RWPE2 (cell line): ENCODE measurements at regions not wholly inside any gene's neighbourhood (a gene's known extent, or its start where the extent isn't known, plus 50 kb on each side); places are given as distances from the start of the nearest gene placed in this dataset.

Experiments
- ATAC-seq: fragments of 200-7000 bp; cut with Tn5 transposase; 3 replicates; pipeline ENCODE4 v1.9.1; 2021; ENCODE audit warnings: low read depth
- DNase-seq: peaks from one replicate; pipeline ENCODE4 v3.0.0-alpha.2; 2020; ENCODE audit warnings: low spot score
- H3K27ac ChIP-seq: fragments of 450-650 bp; 2 replicates; pipeline ENCODE4 v1.5.1; 2017; ENCODE audit warnings: mild to moderate bottlenecking; ENCODE audit not compliant: poor library complexity, severe bottlenecking
- H3K27me3 ChIP-seq: fragments of 250-450 bp; sonication (Bioruptor Pico); 2 replicates; pipeline ENCODE4 v1.5.1; 2021; ENCODE audit warnings: mild to moderate bottlenecking, moderate library complexity; ENCODE audit not compliant: insufficient read depth, poor library complexity, severe bottlenecking
- H3K36me3 ChIP-seq: fragments of 250-450 bp; sonication (Bioruptor Pico); 2 replicates; pipeline ENCODE4 v1.5.1; 2020; ENCODE audit warnings: low read depth, mild to moderate bottlenecking, moderate library complexity
- H3K4me1 ChIP-seq: fragments of 250-450 bp; sonication (Bioruptor Pico); 2 replicates; pipeline ENCODE4 v1.5.1; 2021; ENCODE audit warnings: mild to moderate bottlenecking, moderate library complexity; ENCODE audit not compliant: insufficient read depth, poor library complexity, severe bottlenecking
- H3K4me3 ChIP-seq: fragments of 250-450 bp; sonication (Bioruptor Pico); 2 replicates; pipeline ENCODE4 v1.5.1; 2021; ENCODE audit warnings: mild to moderate bottlenecking, moderate library complexity; ENCODE audit not compliant: severe bottlenecking
- H3K9me3 ChIP-seq: fragments of 250-450 bp; sonication (Bioruptor Pico); 2 replicates; pipeline ENCODE4 v1.5.1; 2021; ENCODE audit warnings: mild to moderate bottlenecking, moderate library complexity; ENCODE audit not compliant: severe bottlenecking
- TF ChIP-seq, protein P1 (sequence below): fragments of 450-650 bp; IDR thresholded peaks from one replicate; pipeline ENCODE4 v1.5.1; 2017; ENCODE audit warnings: mild to moderate bottlenecking, moderate library complexity; ENCODE audit not compliant: poor library complexity, severe bottlenecking

DNA sequence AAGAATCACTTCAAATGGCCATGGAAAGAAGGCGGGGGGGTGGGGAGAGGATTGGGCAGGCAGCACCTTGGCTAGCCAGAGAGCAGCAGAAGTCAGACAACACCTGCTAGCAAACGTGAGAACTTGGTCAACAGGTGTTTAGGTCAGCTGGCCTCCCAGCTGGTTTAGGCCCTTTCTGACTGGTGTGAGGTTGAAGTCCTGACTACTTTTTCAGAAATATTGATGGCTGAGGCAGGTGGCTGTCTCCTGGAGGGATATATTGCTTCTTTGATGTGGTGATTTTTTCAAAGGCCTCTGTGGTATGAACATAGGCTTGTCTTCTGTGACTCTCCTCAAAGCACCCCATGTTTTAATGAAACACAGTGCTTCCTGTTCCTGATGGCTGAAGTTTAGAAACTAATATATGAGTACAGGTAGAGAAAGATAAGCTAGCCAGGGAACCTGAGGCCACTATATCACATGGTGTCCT lies 238.2 kb upstream of the SSTR1 start:
- Histone ChIP-seq H3K27me3 (no peaks in the 10 kb centered on the region), H3K4me1 (no peaks in the 10 kb centered on the region), H3K4me3 (no peak overlapping the region), H3K27ac (no peak overlapping the region), H3K36me3 (no peaks in the 10 kb centered on the region), H3K9me3 (no peaks in the 10 kb centered on the region)
- ATAC-seq: no peak
- TF ChIP-seq, protein P1, sequence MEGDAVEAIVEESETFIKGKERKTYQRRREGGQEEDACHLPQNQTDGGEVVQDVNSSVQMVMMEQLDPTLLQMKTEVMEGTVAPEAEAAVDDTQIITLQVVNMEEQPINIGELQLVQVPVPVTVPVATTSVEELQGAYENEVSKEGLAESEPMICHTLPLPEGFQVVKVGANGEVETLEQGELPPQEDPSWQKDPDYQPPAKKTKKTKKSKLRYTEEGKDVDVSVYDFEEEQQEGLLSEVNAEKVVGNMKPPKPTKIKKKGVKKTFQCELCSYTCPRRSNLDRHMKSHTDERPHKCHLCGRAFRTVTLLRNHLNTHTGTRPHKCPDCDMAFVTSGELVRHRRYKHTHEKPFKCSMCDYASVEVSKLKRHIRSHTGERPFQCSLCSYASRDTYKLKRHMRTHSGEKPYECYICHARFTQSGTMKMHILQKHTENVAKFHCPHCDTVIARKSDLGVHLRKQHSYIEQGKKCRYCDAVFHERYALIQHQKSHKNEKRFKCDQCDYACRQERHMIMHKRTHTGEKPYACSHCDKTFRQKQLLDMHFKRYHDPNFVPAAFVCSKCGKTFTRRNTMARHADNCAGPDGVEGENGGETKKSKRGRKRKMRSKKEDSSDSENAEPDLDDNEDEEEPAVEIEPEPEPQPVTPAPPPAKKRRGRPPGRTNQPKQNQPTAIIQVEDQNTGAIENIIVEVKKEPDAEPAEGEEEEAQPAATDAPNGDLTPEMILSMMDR: no peak
- no peak for DNase-seq

DNA sequence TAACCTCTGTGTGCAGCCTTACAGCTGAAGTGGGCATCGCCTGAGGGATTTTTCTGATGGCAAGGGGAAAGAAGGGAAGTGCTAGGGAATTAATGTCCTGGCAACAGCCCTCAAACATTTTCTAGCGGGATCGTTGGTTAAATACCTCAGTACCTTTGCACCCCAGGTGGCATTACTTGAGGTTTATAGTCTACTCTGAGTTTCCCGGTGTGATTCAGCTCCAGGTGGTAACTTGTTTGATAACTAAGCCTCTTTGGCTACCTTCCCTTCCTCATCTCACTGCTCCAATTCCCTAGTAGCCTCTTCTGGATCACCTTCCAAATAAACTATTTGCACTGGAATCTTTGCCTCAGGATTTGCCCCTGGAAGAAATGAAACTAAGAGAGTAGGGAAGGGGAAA lies 237.0 kb upstream of the SSTR1 start:
- H3K4me1 ChIP-seq: no peaks in the 10 kb centered on the region
- no peak for ATAC-seq

DNA sequence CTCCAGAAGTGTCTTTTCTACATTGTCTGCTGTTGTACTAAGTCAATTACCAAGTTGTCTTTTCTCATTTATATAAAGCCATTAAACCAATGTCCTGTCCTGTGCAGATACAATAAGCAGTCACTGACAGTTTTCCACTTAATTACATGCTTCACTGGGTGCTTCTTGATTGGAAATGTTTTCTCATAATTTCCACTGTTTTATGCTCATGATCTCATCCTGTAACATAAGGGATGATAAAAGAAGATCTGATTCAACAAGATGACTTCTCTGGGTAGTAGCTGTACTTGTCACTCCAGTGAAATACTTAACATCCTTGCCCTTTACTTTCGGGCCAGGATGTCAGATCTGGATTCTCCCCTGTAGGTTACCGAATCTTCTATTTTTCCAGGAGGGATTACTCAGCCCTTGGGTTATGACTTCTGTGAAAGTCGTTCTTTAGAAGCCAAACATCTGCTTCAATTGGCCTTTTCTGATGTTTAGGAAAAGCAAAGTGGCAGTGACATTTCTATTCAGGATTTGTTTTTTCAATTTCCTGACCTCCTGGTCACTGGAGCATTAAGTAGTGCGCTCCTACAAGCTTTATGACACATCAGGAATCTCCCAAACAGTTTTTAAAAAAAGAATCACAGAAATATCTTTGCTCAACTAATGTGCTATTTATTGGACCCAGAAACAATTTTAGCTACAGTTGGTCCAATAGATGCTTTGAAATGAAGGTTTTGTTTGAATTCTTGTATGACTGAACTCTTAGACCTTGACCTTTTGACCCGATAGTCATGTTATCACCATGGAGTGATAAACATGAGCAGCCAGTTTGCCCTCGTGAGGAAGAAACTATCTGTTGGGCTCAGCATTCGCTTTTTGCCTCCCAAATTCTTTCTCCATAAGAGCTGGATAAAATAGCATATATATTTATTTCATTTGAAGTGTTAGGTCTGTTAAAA lies 234.5 kb upstream of the SSTR1 start:
- no peaks in the 10 kb centered on the region for H3K9me3 ChIP-seq
- no peak for DNase-seq
- TF ChIP-seq, protein P1: no peak
- no peaks in the 10 kb centered on the region for H3K36me3 ChIP-seq
- no peak overlapping the region for H3K27ac ChIP-seq
- ATAC-seq: no peak
- no peaks in the 10 kb centered on the region for H3K27me3 ChIP-seq
- no peak overlapping the region for H3K4me3 ChIP-seq
- no peaks in the 10 kb centered on the region for H3K4me1 ChIP-seq

More for the DNA sequence above, 237.0 kb upstream of the SSTR1 start:
- Histone ChIP-seq H3K4me3 (no peak overlapping the region), H3K9me3 (no peaks in the 10 kb centered on the region), H3K27ac (no peak overlapping the region), H3K27me3 (no peaks in the 10 kb centered on the region), H3K36me3 (no peaks in the 10 kb centered on the region)
- DNase-seq: no peak
- TF ChIP-seq, protein P1: no peak

DNA sequence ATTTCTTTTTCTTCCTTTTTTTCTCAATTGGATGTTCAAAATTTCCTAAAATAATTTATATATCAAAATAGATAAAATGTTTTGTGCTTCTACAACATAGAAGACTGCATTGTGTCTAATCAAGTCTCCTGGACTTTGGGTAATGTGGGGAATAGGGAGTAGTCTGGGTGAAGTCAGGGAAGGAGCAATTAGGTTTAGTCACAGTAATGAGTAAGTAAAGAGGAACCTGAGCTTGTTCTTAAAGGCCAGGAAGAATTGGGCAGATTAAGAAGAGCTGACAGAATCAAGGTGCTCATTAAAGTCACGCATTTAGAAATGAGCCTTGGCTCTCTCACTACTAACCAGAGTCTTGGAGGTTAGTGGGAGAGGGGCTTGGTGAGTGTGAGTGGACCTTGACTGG lies 233.3 kb upstream of the SSTR1 start:
- H3K4me1 ChIP-seq: no peaks in the 10 kb centered on the region
- no peak overlapping the region for H3K4me3 ChIP-seq
- DNase-seq: no peak
- no peak overlapping the region for H3K27ac ChIP-seq
- H3K9me3 ChIP-seq: no peaks in the 10 kb centered on the region
- ATAC-seq: peak; percentile 36; the same call in 2 of the 3 replicates
- no peaks in the 10 kb centered on the region for H3K27me3 ChIP-seq
- no peaks in the 10 kb centered on the region for H3K36me3 ChIP-seq
- TF ChIP-seq, protein P1: no peak

DNA sequence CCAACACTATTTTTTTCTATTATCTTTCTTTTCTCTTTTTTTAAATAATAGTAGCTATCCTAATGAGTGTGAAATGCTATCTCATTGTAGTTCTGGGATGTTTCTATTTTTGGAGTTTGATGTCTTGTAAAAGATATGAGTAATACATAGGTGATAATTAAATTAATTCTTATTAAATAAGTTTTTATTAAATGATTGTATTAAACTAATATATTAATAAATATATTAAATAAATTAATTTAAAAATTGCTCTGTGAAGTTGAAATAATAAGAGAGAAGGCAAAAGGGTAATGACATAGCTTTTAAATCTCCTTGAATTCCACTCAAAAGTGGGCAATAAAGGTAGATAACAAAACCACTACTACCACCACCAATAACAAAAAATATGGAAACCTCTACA lies 230.2 kb upstream of the SSTR1 start:
- TF ChIP-seq, protein P1: no peak
- DNase-seq: no peak
- Histone ChIP-seq H3K9me3 (peaks cover 4% of the 10 kb centered on the region), H3K36me3 (no peaks in the 10 kb centered on the region), H3K27ac (no peak overlapping the region), H3K4me3 (no peak overlapping the region), H3K27me3 (no peaks in the 10 kb centered on the region), H3K4me1 (no peaks in the 10 kb centered on the region)
- ATAC-seq: no peak
